ENCODE measurements at regions not wholly inside any gene's neighbourhood (a gene's known extent, or its start where the extent isn't known, plus 50 kb on each side); places are given as distances from the start of the nearest gene placed in this dataset.
A peak's percentile ranks its signal among the peaks of the same experiment; 100 is the strongest.

GRCh38 chr15:95319242-95319641 is 1011.3 kb upstream of the NR2F2 start:
- DNase-seq (ENCODE audit: low read depth): no peak

GRCh38 chr15:95323796-95324195 is 1006.7 kb upstream of the NR2F2 start:
- DNase-seq (ENCODE audit: low read depth): no peak

GRCh38 chr15:95324656-95325055 is 1005.8 kb upstream of the NR2F2 start:
- no peak for DNase-seq (ENCODE audit: low read depth)

- peak; percentile 2 for DNase-seq (ENCODE audit: low read depth)
These were observed 1004.6 kb upstream of the NR2F2 start for GRCh38 chr15:95325763-95326404.

GRCh38 chr15:95326431-95327182 is 1003.9 kb upstream of the NR2F2 start:
- no peak for DNase-seq (ENCODE audit: low read depth)

GRCh38 chr15:95327183-95327525 is 1003.3 kb upstream of the NR2F2 start:
- no peak for DNase-seq (ENCODE audit: low read depth)

GRCh38 chr15:95327661-95328060 is 1002.8 kb upstream of the NR2F2 start:
- DNase-seq (ENCODE audit: low read depth): no peak

- DNase-seq (ENCODE audit: low read depth): no peak
These were observed 1001.9 kb upstream of the NR2F2 start for GRCh38 chr15:95328559-95328958.

GRCh38 chr15:95329362-95329761 is 1001.1 kb upstream of the NR2F2 start:
- no peak for DNase-seq (ENCODE audit: low read depth)

- DNase-seq (ENCODE audit: low read depth): no peak
These were observed 988.8 kb upstream of the NR2F2 start for GRCh38 chr15:95341686-95342085.

GRCh38 chr15:95345867-95346266 is 984.6 kb upstream of the NR2F2 start:
- no peak for DNase-seq (ENCODE audit: low read depth)

- DNase-seq (ENCODE audit: low read depth): no peak
These were observed 983.6 kb upstream of the NR2F2 start for GRCh38 chr15:95346721-95347475.

- DNase-seq (ENCODE audit: low read depth): no peak
These were observed 982.7 kb upstream of the NR2F2 start for GRCh38 chr15:95347837-95348236.

- DNase-seq (ENCODE audit: low read depth): no peak
These were observed 979.6 kb upstream of the NR2F2 start for GRCh38 chr15:95350908-95351307.

- DNase-seq (ENCODE audit: low read depth): no peak
These were observed 977.8 kb upstream of the NR2F2 start for GRCh38 chr15:95352631-95353187.

- no peak for DNase-seq (ENCODE audit: low read depth)
These were observed 977.0 kb upstream of the NR2F2 start for GRCh38 chr15:95353512-95353911.

GRCh38 chr15:95359966-95360365 is 970.5 kb upstream of the NR2F2 start:
- no peak for DNase-seq (ENCODE audit: low read depth)

GRCh38 chr15:95362306-95362705 is 968.2 kb upstream of the NR2F2 start:
- DNase-seq (ENCODE audit: low read depth): no peak

GRCh38 chr15:95363646-95364045 is 966.9 kb upstream of the NR2F2 start:
- DNase-seq (ENCODE audit: low read depth): no peak

GRCh38 chr15:95365511-95366107 is 964.9 kb upstream of the NR2F2 start:
- DNase-seq (ENCODE audit: low read depth): no peak

GRCh38 chr15:95368191-95368590 is 962.3 kb upstream of the NR2F2 start:
- DNase-seq (ENCODE audit: low read depth): no peak

Measured in M059J (cell line).